ENCODE measurements at regions not wholly inside any gene's neighbourhood (a gene's known extent, or its start where the extent isn't known, plus 50 kb on each side); places are given as distances from the start of the nearest gene placed in this dataset.
"Not testable (repeated sequence)": the region's sequence is repeated elsewhere in the genome, so short reads cannot be mapped to it uniquely, and the experiment has no call there.

DNA sequence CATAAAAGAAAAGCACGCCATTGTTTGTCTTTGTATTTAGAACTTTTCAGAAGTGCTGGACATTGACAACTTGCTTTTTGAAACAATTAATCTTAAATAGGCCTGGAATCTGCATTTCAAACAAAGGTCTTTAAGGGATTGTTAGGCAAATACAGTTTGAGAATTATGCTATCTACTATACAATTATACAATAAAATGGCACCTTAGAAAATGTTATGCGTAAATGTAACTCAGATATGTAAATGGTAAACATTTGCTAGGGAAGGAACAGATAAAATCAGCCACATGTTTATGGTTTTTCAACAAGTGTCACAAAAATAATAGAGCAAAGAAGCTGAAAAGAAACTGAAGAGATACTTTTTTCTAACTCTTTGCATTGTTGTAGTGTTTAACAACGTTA is 152.7 kb upstream of the PRSS12 start:
- not testable (repeated sequence) for H3K27me3 ChIP-seq (ENCODE audit: control insufficient read depth in 1 of 2, insufficient read depth in 2 of 2, low read length in 2 of 2); H3K36me3 ChIP-seq (ENCODE audit: insufficient read depth, low read length); H3K27ac ChIP-seq (ENCODE audit: low read depth, low read length); H3K9me3 ChIP-seq (ENCODE audit: low read length); H3K4me1 ChIP-seq (ENCODE audit: insufficient read depth, low read length); H3K4me3 ChIP-seq (ENCODE audit: low read depth in 1 of 2, low read length in 2 of 2); H3K9ac ChIP-seq (ENCODE audit: low read length)

DNA sequence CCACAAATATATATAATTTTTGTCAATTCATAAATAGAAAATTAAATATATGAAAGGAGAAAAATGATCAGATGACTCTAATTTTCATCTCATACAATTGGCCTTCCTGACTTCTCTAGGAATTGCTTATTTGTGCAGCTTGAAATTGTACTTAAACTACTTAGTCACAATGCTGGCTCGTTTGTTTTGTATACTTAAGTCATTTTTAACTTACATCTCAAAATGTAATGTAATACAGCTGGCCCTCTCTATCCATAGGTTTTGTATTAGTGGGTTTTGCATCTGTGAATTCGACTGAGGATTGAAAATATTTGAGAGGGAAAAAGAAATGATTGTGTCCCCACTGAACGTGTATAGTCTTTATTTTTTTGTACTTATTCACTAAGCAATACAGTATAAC is 160.1 kb upstream of the PRSS12 start:
- H3K4me3 ChIP-seq (ENCODE audit: low read depth in 1 of 2, low read length in 2 of 2); H3K36me3 ChIP-seq (ENCODE audit: insufficient read depth, low read length); H3K27ac ChIP-seq (ENCODE audit: low read depth, low read length); H3K4me1 ChIP-seq (ENCODE audit: insufficient read depth, low read length); H3K9ac ChIP-seq (ENCODE audit: low read length); H3K9me3 ChIP-seq (ENCODE audit: low read length); H3K27me3 ChIP-seq (ENCODE audit: control insufficient read depth in 1 of 2, insufficient read depth in 2 of 2, low read length in 2 of 2): not testable (repeated sequence)

GRCh38 chr4:118514332-118514731 is 161.5 kb upstream of the PRSS12 start:
- H3K36me3 ChIP-seq (ENCODE audit: insufficient read depth, low read length); H3K27ac ChIP-seq (ENCODE audit: low read depth, low read length); H3K9ac ChIP-seq (ENCODE audit: low read length); H3K27me3 ChIP-seq (ENCODE audit: control insufficient read depth in 1 of 2, insufficient read depth in 2 of 2, low read length in 2 of 2); H3K4me1 ChIP-seq (ENCODE audit: insufficient read depth, low read length); H3K4me3 ChIP-seq (ENCODE audit: low read depth in 1 of 2, low read length in 2 of 2); H3K9me3 ChIP-seq (ENCODE audit: low read length): not testable (repeated sequence)

DNA sequence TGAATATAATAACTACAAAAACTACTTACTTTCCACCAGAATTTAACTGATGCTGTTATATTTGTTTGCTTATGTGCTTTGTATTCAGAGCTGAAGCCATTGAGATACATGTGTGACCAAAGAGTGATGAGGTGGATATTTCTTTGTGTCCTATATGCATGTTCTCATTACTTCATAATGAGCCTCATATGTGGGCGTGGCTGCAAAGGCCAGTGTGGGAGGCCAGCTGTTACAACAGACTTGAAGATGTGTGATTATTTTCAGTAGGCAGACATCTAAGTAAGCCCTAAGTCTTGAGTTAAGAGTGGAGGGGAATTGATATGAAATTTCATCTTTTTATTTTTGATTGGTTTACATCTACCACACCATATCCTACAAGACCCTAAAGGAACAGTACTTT is 163.3 kb upstream of the PRSS12 start:
- not testable (repeated sequence) for H3K4me3 ChIP-seq (ENCODE audit: low read depth in 1 of 2, low read length in 2 of 2); H3K9ac ChIP-seq (ENCODE audit: low read length); H3K27me3 ChIP-seq (ENCODE audit: control insufficient read depth in 1 of 2, insufficient read depth in 2 of 2, low read length in 2 of 2); H3K36me3 ChIP-seq (ENCODE audit: insufficient read depth, low read length); H3K27ac ChIP-seq (ENCODE audit: low read depth, low read length); H3K4me1 ChIP-seq (ENCODE audit: insufficient read depth, low read length); H3K9me3 ChIP-seq (ENCODE audit: low read length)

DNA sequence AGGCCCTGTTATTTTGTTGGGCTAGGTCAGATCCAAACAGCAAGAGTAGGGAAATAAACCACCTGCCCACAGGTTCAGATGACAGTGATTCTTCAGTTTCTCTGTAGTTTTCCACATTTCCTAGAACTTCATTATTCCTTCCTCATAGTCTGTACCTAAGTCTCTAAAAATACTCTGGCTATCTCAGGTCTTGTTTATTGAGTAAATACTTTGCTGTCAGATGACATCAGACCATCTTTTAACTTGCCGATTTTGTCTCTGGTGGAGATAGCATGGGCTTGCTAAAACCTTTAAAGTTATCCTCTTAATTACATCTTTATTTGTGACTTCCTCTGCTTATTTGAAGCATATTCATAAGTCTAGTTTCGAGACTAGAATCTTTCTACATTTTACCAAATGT is 155.1 kb upstream of the METTL14 start:
- H3K9ac ChIP-seq (ENCODE audit: low read length); H3K9me3 ChIP-seq (ENCODE audit: low read length); H3K36me3 ChIP-seq (ENCODE audit: insufficient read depth, low read length); H3K4me1 ChIP-seq (ENCODE audit: insufficient read depth, low read length); H3K4me3 ChIP-seq (ENCODE audit: low read depth in 1 of 2, low read length in 2 of 2); H3K27ac ChIP-seq (ENCODE audit: low read depth, low read length); H3K27me3 ChIP-seq (ENCODE audit: control insufficient read depth in 1 of 2, insufficient read depth in 2 of 2, low read length in 2 of 2): not testable (repeated sequence)

DNA sequence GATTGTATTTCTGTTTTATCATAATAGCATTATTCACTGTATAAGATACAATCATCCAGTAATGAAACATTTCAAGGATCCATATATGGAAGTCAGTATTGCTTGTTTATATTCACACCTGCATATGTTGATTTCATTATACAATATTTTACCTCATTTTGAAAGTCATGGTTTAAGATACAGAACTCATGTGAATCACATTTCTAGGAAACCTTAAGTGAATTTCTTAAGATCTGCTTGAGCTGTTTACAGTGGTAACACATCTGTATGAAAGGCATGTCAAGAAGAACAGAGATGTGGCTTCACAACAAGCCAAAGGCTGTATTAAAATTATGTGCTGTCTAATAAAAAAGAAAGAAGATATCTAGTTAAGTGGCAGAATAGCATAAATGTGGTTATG is 153.2 kb upstream of the METTL14 start:
- H3K27me3 ChIP-seq (ENCODE audit: control insufficient read depth in 1 of 2, insufficient read depth in 2 of 2, low read length in 2 of 2); H3K4me1 ChIP-seq (ENCODE audit: insufficient read depth, low read length); H3K27ac ChIP-seq (ENCODE audit: low read depth, low read length); H3K9ac ChIP-seq (ENCODE audit: low read length); H3K36me3 ChIP-seq (ENCODE audit: insufficient read depth, low read length); H3K9me3 ChIP-seq (ENCODE audit: low read length); H3K4me3 ChIP-seq (ENCODE audit: low read depth in 1 of 2, low read length in 2 of 2): not testable (repeated sequence)

DNA sequence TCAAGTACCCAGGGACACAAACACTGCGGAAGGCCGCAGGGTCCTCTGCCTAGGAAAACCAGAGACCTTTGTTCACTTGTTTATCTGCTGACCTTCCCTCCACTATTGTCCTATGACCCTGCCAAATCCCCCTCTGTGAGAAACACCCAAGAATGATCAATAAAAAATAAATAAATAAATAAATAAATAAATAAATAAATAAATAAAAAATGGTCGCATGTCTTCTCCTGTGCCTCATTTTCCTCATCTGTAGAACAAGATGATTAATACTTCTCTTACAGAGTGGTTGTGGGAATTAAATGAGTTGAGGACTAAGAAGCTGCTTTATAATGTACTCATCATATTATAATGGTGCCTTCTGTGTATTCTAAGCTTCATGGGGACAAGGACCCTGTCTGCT is 149.4 kb upstream of the METTL14 start:
- not testable (repeated sequence) for H3K4me1 ChIP-seq (ENCODE audit: insufficient read depth, low read length); H3K9me3 ChIP-seq (ENCODE audit: low read length)

DNA sequence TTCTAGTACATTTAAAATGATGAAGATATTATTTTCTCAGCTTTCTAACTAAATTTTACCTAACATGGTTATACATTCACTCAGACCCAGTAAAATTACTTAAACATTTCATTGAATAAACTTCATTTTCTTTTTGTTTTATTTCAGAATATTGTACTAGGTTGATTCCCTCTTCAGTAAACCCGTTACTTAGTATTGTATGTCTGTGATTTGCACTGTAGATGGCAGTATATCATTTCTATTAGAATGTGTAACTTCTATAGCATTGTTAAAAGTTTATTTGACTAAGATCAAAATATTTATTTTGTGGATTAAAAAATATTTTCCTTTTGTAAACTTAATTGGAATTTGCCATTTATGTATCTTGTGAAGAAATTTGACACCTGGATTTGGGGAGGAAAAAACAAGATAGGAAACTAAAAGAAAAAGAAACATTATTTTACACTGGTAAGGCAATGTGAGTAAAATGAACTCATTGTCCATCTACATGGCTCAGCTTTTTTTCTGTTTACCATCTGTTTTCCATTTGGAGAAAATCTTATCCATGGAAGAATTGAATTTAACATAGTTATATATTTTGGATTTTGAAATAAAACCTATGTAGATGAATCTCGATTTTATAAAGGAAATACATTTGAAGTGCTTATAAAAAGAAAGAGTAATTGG is 145.6 kb upstream of the METTL14 start:
- H3K36me3 ChIP-seq (ENCODE audit: insufficient read depth, low read length); H3K4me3 ChIP-seq (ENCODE audit: low read depth in 1 of 2, low read length in 2 of 2); H3K9ac ChIP-seq (ENCODE audit: low read length); H3K9me3 ChIP-seq (ENCODE audit: low read length); H3K27me3 ChIP-seq (ENCODE audit: control insufficient read depth in 1 of 2, insufficient read depth in 2 of 2, low read length in 2 of 2); H3K27ac ChIP-seq (ENCODE audit: low read depth, low read length); H3K4me1 ChIP-seq (ENCODE audit: insufficient read depth, low read length): not testable (repeated sequence)

More for the DNA sequence above, 149.4 kb upstream of the METTL14 start:
- not testable (repeated sequence) for H3K27ac ChIP-seq (ENCODE audit: low read depth, low read length); H3K9ac ChIP-seq (ENCODE audit: low read length); H3K4me3 ChIP-seq (ENCODE audit: low read depth in 1 of 2, low read length in 2 of 2); H3K36me3 ChIP-seq (ENCODE audit: insufficient read depth, low read length); H3K27me3 ChIP-seq (ENCODE audit: control insufficient read depth in 1 of 2, insufficient read depth in 2 of 2, low read length in 2 of 2)

- not testable (repeated sequence) for H3K9ac ChIP-seq (ENCODE audit: low read length); H3K27me3 ChIP-seq (ENCODE audit: control insufficient read depth in 1 of 2, insufficient read depth in 2 of 2, low read length in 2 of 2); H3K9me3 ChIP-seq (ENCODE audit: low read length); H3K4me3 ChIP-seq (ENCODE audit: low read depth in 1 of 2, low read length in 2 of 2); H3K27ac ChIP-seq (ENCODE audit: low read depth, low read length); H3K36me3 ChIP-seq (ENCODE audit: insufficient read depth, low read length); H3K4me1 ChIP-seq (ENCODE audit: insufficient read depth, low read length)
Observed at GRCh38 chr4:118556576-118556975, 128.6 kb upstream of the METTL14 start.

GRCh38 chr4:118557298-118557851 is 127.8 kb upstream of the METTL14 start:
- no peaks in the 10 kb centered on the region for H3K9me3 ChIP-seq (ENCODE audit: low read length)
- H3K36me3 ChIP-seq (ENCODE audit: insufficient read depth, low read length) = no peaks in the 10 kb centered on the region

GRCh38 chr4:118558188-118558587 is 127.0 kb upstream of the METTL14 start:
- not testable (repeated sequence) for H3K9ac ChIP-seq (ENCODE audit: low read length); H3K4me3 ChIP-seq (ENCODE audit: low read depth in 1 of 2, low read length in 2 of 2); H3K4me1 ChIP-seq (ENCODE audit: insufficient read depth, low read length); H3K36me3 ChIP-seq (ENCODE audit: insufficient read depth, low read length); H3K27ac ChIP-seq (ENCODE audit: low read depth, low read length); H3K9me3 ChIP-seq (ENCODE audit: low read length); H3K27me3 ChIP-seq (ENCODE audit: control insufficient read depth in 1 of 2, insufficient read depth in 2 of 2, low read length in 2 of 2)

More at GRCh38 chr4:118557298-118557851, 127.8 kb upstream of the METTL14 start:
- H3K27ac ChIP-seq (ENCODE audit: low read depth, low read length) = no peak overlapping the region
- H3K9ac ChIP-seq (ENCODE audit: low read length) = no peak overlapping the region
- no peak overlapping the region for H3K4me3 ChIP-seq (ENCODE audit: low read depth in 1 of 2, low read length in 2 of 2)
- H3K27me3 ChIP-seq (ENCODE audit: control insufficient read depth in 1 of 2, insufficient read depth in 2 of 2, low read length in 2 of 2) = no peaks in the 10 kb centered on the region
- H3K4me1 ChIP-seq (ENCODE audit: insufficient read depth, low read length) = no peaks in the 10 kb centered on the region

GRCh38 chr4:118561559-118561958 is 123.6 kb upstream of the METTL14 start:
- not testable (repeated sequence) for H3K27ac ChIP-seq (ENCODE audit: low read depth, low read length); H3K9me3 ChIP-seq (ENCODE audit: low read length); H3K4me3 ChIP-seq (ENCODE audit: low read depth in 1 of 2, low read length in 2 of 2); H3K27me3 ChIP-seq (ENCODE audit: control insufficient read depth in 1 of 2, insufficient read depth in 2 of 2, low read length in 2 of 2); H3K4me1 ChIP-seq (ENCODE audit: insufficient read depth, low read length); H3K9ac ChIP-seq (ENCODE audit: low read length); H3K36me3 ChIP-seq (ENCODE audit: insufficient read depth, low read length)
